HG03280 (cell line): ENCODE measurements at regions not wholly inside any gene's neighbourhood (a gene's known extent, or its start where the extent isn't known, plus 50 kb on each side); places are given as distances from the start of the nearest gene placed in this dataset.

Experiments
- ATAC-seq: cut with Tn5 transposase; IDR thresholded peaks from one replicate; pipeline ENCODE4 v1.9.1; 2021; ENCODE audit warnings: mild to moderate bottlenecking, moderate library complexity; ENCODE audit not compliant: unreplicated experiment

DNA sequence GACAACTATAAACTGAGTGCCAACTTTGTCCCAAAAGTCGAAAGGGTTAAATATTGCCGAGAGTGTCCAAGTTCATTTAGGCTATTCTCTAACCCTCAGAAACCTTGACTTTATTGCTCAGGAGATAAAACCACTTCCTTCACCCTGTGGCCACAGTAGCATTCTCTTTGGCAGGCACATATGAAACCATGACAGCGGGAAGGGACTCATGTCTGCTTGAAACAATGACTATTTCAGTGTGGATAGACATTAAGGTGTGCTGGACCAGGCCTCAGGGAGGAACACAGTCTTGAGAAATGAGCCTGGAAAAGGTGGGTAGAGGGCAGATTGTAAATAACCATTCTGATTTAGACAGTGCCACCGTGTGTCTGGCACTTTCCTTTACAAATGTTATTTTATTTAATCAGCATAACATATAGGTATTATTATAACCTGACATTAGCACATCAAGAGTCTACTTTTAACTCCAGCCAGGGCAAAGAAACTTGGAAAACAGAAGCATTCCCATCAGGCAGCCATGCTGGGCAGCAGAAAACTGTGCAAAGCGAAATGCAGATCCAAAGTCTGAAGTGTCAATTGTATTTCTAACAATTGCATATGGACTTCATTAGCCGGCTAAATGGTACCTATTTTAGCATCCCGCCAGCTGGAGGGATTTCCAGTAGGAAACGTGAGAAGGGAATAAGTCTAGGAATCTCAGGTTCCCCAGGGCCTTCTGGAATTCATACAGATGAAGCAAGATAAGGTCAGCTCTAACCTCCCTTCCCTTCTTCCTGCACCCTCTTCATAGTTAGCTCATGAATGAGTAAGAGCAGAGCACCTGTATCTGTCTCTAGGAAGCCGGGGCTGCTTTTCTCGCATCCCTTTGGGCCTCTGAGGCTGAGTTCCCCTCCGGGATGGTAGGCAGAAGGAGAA, 212.8 kb upstream of the ELAC2 start:
- ATAC-seq = no peak

- no peak for ATAC-seq
Measured at GRCh38 chr17:13228225-13228624, 210.4 kb upstream of the ELAC2 start.

DNA sequence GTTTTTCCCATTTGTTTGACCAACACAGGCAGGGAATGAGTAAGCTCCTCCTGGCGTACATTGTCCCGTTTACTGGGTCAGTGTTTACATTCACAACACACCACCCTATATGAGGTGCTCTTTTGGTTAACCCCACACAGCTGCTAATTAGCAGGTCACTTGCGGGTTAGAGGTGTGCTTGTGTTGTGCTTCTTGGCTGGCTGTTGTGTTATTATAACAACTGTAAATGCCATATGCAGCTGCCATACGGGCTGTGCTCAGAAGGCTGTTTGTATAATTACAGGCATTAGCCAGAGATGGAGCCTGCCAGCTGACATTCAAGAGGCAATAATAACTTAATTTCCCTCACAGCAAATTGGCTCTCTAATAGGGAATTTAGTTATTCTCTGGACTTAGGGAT, 205.1 kb upstream of the ELAC2 start:
- no peak for ATAC-seq

DNA sequence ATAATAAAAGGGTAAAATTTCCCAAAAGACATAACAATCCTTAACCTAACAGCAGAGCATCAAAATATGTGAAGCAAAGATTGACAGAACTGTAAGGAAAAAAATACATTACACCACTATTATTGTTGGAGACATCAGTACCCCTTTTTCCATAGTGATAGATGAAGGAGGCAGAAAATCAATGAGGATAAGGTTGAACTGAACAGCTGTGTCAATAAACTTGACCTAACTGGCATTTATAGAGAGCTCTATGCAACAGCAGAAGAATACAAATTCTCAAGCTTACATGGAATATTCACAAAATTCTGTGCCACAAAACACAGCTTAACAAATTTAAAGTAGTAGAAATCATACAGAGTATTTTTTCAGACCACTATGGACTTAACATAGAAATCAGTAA, 195.0 kb upstream of the ELAC2 start:
- no peak for ATAC-seq

GRCh38 chr17:13209081-13209480, 191.3 kb upstream of the ELAC2 start:
- ATAC-seq = no peak

- no peak for ATAC-seq
Measured at GRCh38 chr17:13204607-13205237, 186.9 kb upstream of the ELAC2 start.

- ATAC-seq = no peak
Measured at GRCh38 chr17:13202835-13203234, 185.0 kb upstream of the ELAC2 start.

GRCh38 chr17:13200671-13201070, 182.8 kb upstream of the ELAC2 start:
- no peak for ATAC-seq

- ATAC-seq = no peak
Measured at GRCh38 chr17:13199425-13199824, 181.6 kb upstream of the ELAC2 start.

- ATAC-seq = no peak
Measured at GRCh38 chr17:13197586-13197985, 179.8 kb upstream of the ELAC2 start.

DNA sequence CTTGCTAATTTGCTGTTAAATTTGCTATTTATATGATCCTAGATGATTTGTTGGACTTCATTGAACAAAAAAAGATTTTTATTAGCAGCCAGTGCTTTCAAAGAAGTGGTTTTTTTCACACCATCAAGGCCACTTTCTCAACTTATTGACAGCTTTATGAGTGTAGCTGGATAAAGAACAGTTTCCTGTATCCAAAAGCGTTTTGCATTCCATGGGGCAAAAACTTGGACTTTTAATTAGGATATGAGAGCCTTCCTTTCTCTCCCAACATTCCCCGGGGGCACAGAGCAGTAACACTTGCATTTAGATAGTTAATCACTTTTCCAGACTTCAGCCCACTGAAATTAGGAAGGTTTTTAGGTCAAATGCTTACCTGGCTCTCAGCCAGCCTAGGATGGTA, 177.1 kb upstream of the ELAC2 start:
- ATAC-seq = no peak

- no peak for ATAC-seq
Measured at GRCh38 chr17:13182854-13183253, 165.0 kb upstream of the ELAC2 start.

DNA sequence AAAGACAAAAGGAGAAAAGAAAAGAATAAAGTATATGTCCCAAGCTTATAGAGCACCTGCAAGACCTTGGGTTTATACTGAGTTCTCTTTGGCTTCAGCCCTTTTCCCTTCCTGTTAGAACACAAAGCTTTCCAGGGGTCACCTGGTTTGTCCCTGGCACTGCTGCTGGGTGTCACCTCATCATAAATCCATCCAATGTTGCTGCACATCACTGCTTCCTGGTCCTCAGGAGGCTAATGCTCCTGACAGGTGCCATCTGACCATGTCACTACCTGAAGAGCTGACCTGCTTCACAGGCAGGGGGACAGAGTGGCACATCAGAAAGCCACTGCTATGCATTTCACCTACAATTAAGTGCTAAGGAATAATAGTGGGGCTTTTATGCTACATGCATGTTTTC, 164.6 kb upstream of the ELAC2 start:
- ATAC-seq = no peak

DNA sequence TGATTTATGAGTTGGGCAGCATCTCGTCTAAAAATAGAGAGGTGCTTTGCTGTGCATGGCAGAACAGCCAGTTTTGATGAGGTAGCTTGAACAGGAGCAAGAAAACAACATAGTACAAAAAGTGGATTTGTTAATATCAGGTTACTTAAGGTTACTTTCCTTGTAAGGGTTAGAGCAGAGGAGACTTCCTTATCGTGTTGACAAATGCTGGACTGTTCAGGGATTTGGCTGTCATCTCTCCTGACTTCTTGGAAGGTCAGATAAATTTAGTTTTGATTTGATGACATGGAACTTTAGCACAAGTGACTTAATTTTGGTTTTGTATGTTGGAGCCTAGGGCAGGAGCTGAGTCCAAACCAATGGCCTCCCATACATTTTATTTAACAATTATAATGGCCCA, 163.9 kb upstream of the ELAC2 start:
- no peak for ATAC-seq

- ATAC-seq = no peak
Measured at GRCh38 chr17:13176436-13176835, 158.6 kb upstream of the ELAC2 start.

DNA sequence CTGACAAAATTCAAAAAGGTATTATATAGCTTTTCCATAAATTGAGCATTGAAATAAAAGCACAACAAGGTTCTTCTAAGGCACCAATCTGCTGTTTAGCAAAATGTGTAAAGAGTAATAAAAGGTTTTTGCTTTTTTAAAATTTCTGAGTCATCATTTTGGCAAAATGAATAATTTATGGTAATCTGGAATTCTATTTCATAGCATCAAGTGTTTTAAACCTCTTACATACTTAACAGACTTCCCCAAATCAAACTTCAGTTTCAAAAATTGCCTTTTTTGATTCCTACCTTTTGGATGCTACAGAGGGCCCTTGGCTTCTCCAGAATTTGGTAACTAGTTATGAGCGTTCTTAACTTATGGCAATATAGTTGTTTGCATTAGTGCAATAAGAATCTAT, 154.0 kb upstream of the ELAC2 start:
- ATAC-seq = no peak

GRCh38 chr17:13162361-13162760, 144.5 kb upstream of the ELAC2 start:
- ATAC-seq = no peak

DNA sequence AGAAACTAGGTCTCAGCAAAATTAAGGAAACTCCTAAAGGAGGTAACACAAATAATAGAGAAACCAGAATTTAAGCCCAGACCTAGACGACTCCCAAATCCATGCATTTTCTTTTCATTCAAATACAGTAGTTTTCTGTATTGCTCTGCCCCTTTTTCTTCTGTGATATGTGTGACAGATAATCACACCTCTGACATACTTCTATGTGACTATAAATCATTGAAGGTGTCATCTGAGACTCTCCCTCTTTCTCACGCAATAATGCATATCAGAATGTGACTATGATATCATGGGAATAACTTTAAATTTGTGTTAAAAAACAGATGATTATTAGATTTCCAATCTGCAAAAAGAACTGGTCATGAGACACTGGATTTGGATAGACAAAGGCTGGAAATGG, 143.0 kb upstream of the ELAC2 start:
- ATAC-seq = no peak

- ATAC-seq = no peak
Measured at GRCh38 chr17:13160296-13160695, 142.5 kb upstream of the ELAC2 start.

DNA sequence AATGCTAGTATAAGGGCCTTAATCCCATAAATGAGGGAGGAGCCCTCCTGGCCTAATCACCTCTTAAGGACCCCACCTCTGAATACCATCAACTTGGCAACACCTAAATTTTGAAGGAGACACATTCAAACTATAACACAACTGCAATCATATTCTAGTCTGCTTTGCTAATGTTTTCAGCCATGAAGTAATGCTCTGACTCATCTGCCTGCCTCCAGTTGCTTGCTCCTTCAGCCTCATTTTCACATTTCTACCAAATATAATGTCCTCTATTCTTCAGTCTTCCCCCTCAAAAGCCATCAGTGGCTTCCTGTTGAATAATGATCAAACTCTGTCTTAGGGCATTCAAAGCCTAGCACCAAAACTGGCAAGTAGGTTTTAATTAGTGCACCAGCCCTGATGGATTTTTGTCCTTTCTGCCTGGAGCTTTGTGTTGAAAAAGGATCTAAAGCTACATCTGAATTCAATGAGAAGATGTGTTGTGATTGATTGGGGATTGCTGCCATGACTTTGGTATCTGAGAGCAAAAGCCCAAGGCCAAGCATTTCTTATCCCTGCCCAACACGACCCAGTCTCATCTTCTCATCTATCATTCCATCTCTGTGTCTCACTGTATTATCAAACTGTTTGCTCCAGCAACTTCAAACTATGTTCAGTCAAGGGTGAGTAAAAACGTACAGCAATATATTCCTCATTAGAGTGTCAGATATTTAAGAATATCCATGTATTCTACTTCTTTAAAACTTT, 140.8 kb upstream of the ELAC2 start:
- ATAC-seq = no peak

- no peak for ATAC-seq
Measured at GRCh38 chr17:13157656-13158055, 139.8 kb upstream of the ELAC2 start.

GRCh38 chr17:13154930-13155329, 137.1 kb upstream of the ELAC2 start:
- no peak for ATAC-seq
